ENCODE measurements at regions not wholly inside any gene's neighbourhood (a gene's known extent, or its start where the extent isn't known, plus 50 kb on each side); places are given as distances from the start of the nearest gene placed in this dataset.

DNA sequence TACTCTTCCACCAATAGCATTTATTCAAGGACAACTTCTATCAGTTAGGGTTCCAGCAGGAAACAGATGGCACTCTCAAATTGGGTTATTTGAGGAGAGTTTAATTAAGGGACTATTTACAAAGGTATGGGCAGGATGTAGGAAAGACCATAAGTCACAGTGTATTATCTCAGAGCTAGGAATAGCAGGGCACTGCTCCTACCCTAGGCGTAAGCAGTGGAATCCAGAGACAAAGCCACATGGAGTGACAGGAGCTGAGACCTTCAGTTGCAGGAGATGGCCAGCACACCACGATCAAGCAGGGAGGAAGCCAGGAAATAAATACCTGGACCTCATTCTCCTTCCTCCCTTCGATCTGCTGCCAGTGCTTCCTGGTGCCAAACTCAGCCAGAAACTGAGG is 274.9 kb upstream of the SLC30A5 start:
- TF ChIP-seq, protein P1, sequence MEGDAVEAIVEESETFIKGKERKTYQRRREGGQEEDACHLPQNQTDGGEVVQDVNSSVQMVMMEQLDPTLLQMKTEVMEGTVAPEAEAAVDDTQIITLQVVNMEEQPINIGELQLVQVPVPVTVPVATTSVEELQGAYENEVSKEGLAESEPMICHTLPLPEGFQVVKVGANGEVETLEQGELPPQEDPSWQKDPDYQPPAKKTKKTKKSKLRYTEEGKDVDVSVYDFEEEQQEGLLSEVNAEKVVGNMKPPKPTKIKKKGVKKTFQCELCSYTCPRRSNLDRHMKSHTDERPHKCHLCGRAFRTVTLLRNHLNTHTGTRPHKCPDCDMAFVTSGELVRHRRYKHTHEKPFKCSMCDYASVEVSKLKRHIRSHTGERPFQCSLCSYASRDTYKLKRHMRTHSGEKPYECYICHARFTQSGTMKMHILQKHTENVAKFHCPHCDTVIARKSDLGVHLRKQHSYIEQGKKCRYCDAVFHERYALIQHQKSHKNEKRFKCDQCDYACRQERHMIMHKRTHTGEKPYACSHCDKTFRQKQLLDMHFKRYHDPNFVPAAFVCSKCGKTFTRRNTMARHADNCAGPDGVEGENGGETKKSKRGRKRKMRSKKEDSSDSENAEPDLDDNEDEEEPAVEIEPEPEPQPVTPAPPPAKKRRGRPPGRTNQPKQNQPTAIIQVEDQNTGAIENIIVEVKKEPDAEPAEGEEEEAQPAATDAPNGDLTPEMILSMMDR (IDR thresholded peaks at IDR 0.05), result no peak
- no peak for TF ChIP-seq POLR2AphosphoS5 (IDR thresholded peaks at IDR 0.05; ENCODE audit: low read depth, low read length)
